HFFc6 (cell line): ENCODE measurements at regions not wholly inside any gene's neighbourhood (a gene's known extent, or its start where the extent isn't known, plus 50 kb on each side); places are given as distances from the start of the nearest gene placed in this dataset.

Source experiments
- DNase-seq: peaks from one replicate; pipeline ENCODE4 v3.0.0-alpha.2; 2018
- H3K27ac Mint-ChIP-seq: 2 replicates; pipeline ENCODE4 v1.8.0; 2020; ENCODE audit warnings: mild to moderate bottlenecking, mixed read lengths
- H3K27me3 Mint-ChIP-seq: 2 replicates; pipeline ENCODE4 v1.8.0; 2021; ENCODE audit warnings: mild to moderate bottlenecking, moderate library complexity, mixed read lengths; ENCODE audit not compliant: insufficient read depth
- H3K36me3 Mint-ChIP-seq: 2 replicates; pipeline ENCODE4 v1.8.0; 2021; ENCODE audit warnings: low read depth, mixed read lengths
- H3K4me1 Mint-ChIP-seq: 2 replicates; pipeline ENCODE4 v1.8.0; 2020; ENCODE audit warnings: low read depth, mixed read lengths
- H3K4me3 Mint-ChIP-seq: 2 replicates; pipeline ENCODE4 v1.8.0; 2020; ENCODE audit warnings: mild to moderate bottlenecking, moderate library complexity, mixed read lengths
- H3K9me3 Mint-ChIP-seq: 2 replicates; pipeline ENCODE4 v1.8.0; 2020; ENCODE audit warnings: mild to moderate bottlenecking, mixed read lengths
- CTCF ChIP-seq: fragments of 200-600 bp; sonication (generic); IDR thresholded peaks from 2 replicates; pipeline ENCODE4 v1.5.0; 2021; ENCODE audit warnings: antibody characterized with exemption, mild to moderate bottlenecking

GRCh38 chr1:82923931-82924330, 1075.0 kb downstream of the TTLL7 start:
- no peak overlapping the region for H3K27ac Mint-ChIP-seq
- no peak for TF ChIP-seq CTCF
- H3K27me3 Mint-ChIP-seq = no peaks in the 10 kb centered on the region
- no peaks in the 10 kb centered on the region for H3K4me1 Mint-ChIP-seq
- peaks cover 38% of the 10 kb centered on the region for H3K9me3 Mint-ChIP-seq
- H3K36me3 Mint-ChIP-seq = no peaks in the 10 kb centered on the region
- no peak overlapping the region for H3K4me3 Mint-ChIP-seq
- no peak for DNase-seq

- Mint-ChIP-seq H3K9me3 (peaks cover 25% of the 10 kb centered on the region), H3K36me3 (no peaks in the 10 kb centered on the region), H3K27me3 (no peaks in the 10 kb centered on the region), H3K27ac (no peak overlapping the region), H3K4me1 (no peaks in the 10 kb centered on the region), H3K4me3 (no peak overlapping the region)
- TF ChIP-seq CTCF = no peak
- no peak for DNase-seq
These were observed 1077.2 kb downstream of the TTLL7 start for GRCh38 chr1:82921759-82922158.

GRCh38 chr1:82920418-82921248, 1078.3 kb downstream of the TTLL7 start:
- Mint-ChIP-seq H3K36me3 (no peaks in the 10 kb centered on the region), H3K27me3 (no peaks in the 10 kb centered on the region), H3K27ac (no peak overlapping the region), H3K9me3 (peaks cover 25% of the 10 kb centered on the region), H3K4me1 (no peaks in the 10 kb centered on the region), H3K4me3 (no peak overlapping the region)
- DNase-seq = no peak
- no peak for TF ChIP-seq CTCF

- H3K4me3 Mint-ChIP-seq = no peak overlapping the region
- no peak for TF ChIP-seq CTCF
- H3K9me3 Mint-ChIP-seq = peaks cover 23% of the 10 kb centered on the region
- H3K36me3 Mint-ChIP-seq = no peaks in the 10 kb centered on the region
- H3K4me1 Mint-ChIP-seq = no peaks in the 10 kb centered on the region
- DNase-seq = no peak
- H3K27me3 Mint-ChIP-seq = no peaks in the 10 kb centered on the region
- H3K27ac Mint-ChIP-seq = no peak overlapping the region
These were observed 1079.1 kb downstream of the TTLL7 start for GRCh38 chr1:82919837-82920236.

GRCh38 chr1:82907313-82907712, 1091.6 kb downstream of the TTLL7 start:
- no peak for TF ChIP-seq CTCF
- Mint-ChIP-seq H3K36me3 (no peaks in the 10 kb centered on the region), H3K27me3 (no peaks in the 10 kb centered on the region), H3K9me3 (peaks cover 15% of the 10 kb centered on the region), H3K4me3 (no peak overlapping the region), H3K27ac (no peak overlapping the region), H3K4me1 (no peaks in the 10 kb centered on the region)
- DNase-seq = no peak
